ENCODE measurements at regions not wholly inside any gene's neighbourhood (a gene's known extent, or its start where the extent isn't known, plus 50 kb on each side); places are given as distances from the start of the nearest gene placed in this dataset.

- no peaks in the 10 kb centered on the region for H3K9me3 Mint-ChIP-seq (ENCODE audit: unreplicated experiment)
- H3K27me3 Mint-ChIP-seq (ENCODE audit: unreplicated experiment): peaks cover 2% of the 10 kb centered on the region
- no peaks in the 10 kb centered on the region for H3K4me1 Mint-ChIP-seq (ENCODE audit: unreplicated experiment)
- H3K36me3 Mint-ChIP-seq (ENCODE audit: low read depth, unreplicated experiment): no peaks in the 10 kb centered on the region
- H3K27ac Mint-ChIP-seq (ENCODE audit: unreplicated experiment): no peak overlapping the region
- no peak overlapping the region for H3K4me3 Mint-ChIP-seq (ENCODE audit: unreplicated experiment)
- no peak for TF ChIP-seq CTCF (IDR thresholded peaks at IDR 0.05; ENCODE audit: unreplicated experiment)
- no peak for DNase-seq (ENCODE audit: low spot score)
Observed at GRCh38 chr2:171230176-171230575, 69.5 kb upstream of the TLK1 start.

GRCh38 chr2:171228826-171229225 is 68.1 kb upstream of the TLK1 start:
- Mint-ChIP-seq H3K36me3 (ENCODE audit: low read depth, unreplicated experiment) (no peaks in the 10 kb centered on the region), H3K9me3 (ENCODE audit: unreplicated experiment) (no peaks in the 10 kb centered on the region), H3K4me3 (ENCODE audit: unreplicated experiment) (no peak overlapping the region), H3K27me3 (ENCODE audit: unreplicated experiment) (peaks cover 2% of the 10 kb centered on the region), H3K27ac (ENCODE audit: unreplicated experiment) (no peak overlapping the region), H3K4me1 (ENCODE audit: unreplicated experiment) (no peaks in the 10 kb centered on the region)
- DNase-seq (ENCODE audit: low spot score): no peak
- TF ChIP-seq CTCF (IDR thresholded peaks at IDR 0.05; ENCODE audit: unreplicated experiment): no peak

GRCh38 chr2:171227066-171227782 is 66.5 kb upstream of the TLK1 start:
- DNase-seq (ENCODE audit: low spot score): no peak
- no peaks in the 10 kb centered on the region for H3K36me3 Mint-ChIP-seq (ENCODE audit: low read depth, unreplicated experiment)
- TF ChIP-seq CTCF (IDR thresholded peaks at IDR 0.05; ENCODE audit: unreplicated experiment): no peak

GRCh38 chr2:171226461-171226860 is 65.8 kb upstream of the TLK1 start:
- H3K27ac Mint-ChIP-seq (ENCODE audit: unreplicated experiment): no peak overlapping the region
- no peak for DNase-seq (ENCODE audit: low spot score)
- H3K9me3 Mint-ChIP-seq (ENCODE audit: unreplicated experiment): no peaks in the 10 kb centered on the region
- peaks cover 2% of the 10 kb centered on the region for H3K27me3 Mint-ChIP-seq (ENCODE audit: unreplicated experiment)
- no peak overlapping the region for H3K4me3 Mint-ChIP-seq (ENCODE audit: unreplicated experiment)
- no peaks in the 10 kb centered on the region for H3K4me1 Mint-ChIP-seq (ENCODE audit: unreplicated experiment)
- H3K36me3 Mint-ChIP-seq (ENCODE audit: low read depth, unreplicated experiment): no peaks in the 10 kb centered on the region
- no peak for TF ChIP-seq CTCF (IDR thresholded peaks at IDR 0.05; ENCODE audit: unreplicated experiment)

More at GRCh38 chr2:171227066-171227782, 66.5 kb upstream of the TLK1 start:
- H3K4me3 Mint-ChIP-seq (ENCODE audit: unreplicated experiment): no peak overlapping the region
- no peaks in the 10 kb centered on the region for H3K9me3 Mint-ChIP-seq (ENCODE audit: unreplicated experiment)
- no peaks in the 10 kb centered on the region for H3K4me1 Mint-ChIP-seq (ENCODE audit: unreplicated experiment)
- H3K27ac Mint-ChIP-seq (ENCODE audit: unreplicated experiment): no peak overlapping the region
- peaks cover 2% of the 10 kb centered on the region for H3K27me3 Mint-ChIP-seq (ENCODE audit: unreplicated experiment)

- Mint-ChIP-seq H3K27me3 (ENCODE audit: unreplicated experiment) (peaks cover 2% of the 10 kb centered on the region), H3K36me3 (ENCODE audit: low read depth, unreplicated experiment) (no peaks in the 10 kb centered on the region), H3K9me3 (ENCODE audit: unreplicated experiment) (no peaks in the 10 kb centered on the region), H3K4me1 (ENCODE audit: unreplicated experiment) (no peaks in the 10 kb centered on the region), H3K4me3 (ENCODE audit: unreplicated experiment) (no peak overlapping the region), H3K27ac (ENCODE audit: unreplicated experiment) (no peak overlapping the region)
- no peak for TF ChIP-seq CTCF (IDR thresholded peaks at IDR 0.05; ENCODE audit: unreplicated experiment)
- DNase-seq (ENCODE audit: low spot score): no peak
Observed at GRCh38 chr2:171225989-171226388, 65.3 kb upstream of the TLK1 start.
